GM18508 (cell line): ENCODE measurements at regions not wholly inside any gene's neighbourhood (a gene's known extent, or its start where the extent isn't known, plus 50 kb on each side); places are given as distances from the start of the nearest gene placed in this dataset.
"Not testable (repeated sequence)": the region's sequence is repeated elsewhere in the genome, so short reads cannot be mapped to it uniquely, and the experiment has no call there.

Experiments
- ATAC-seq: cut with Tn5 transposase; IDR thresholded peaks from one replicate; pipeline ENCODE4 v1.9.1; 2021; ENCODE audit warnings: moderate number of reproducible peaks; ENCODE audit not compliant: insufficient read depth, unreplicated experiment

DNA sequence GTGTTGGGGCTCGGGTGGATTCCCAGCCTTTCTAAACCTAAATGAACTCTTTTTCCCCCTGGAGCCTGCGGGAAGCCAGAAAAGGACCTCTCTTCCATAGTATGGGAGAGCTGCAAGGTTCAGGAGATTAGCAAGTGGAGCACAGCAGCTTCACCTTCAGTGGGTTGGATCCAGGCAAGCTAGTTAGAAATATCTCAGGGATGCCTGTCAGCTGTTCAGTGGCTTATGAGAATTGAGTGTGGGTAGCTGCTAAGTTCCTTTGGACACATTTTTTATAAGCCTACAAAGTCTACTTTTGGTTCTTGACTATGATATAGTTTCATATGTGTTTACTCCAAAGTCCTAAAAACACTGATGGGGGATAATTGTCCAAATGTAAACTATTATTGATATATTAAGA lies 642.1 kb downstream of the EPM2A start:
- ATAC-seq, result no peak

DNA sequence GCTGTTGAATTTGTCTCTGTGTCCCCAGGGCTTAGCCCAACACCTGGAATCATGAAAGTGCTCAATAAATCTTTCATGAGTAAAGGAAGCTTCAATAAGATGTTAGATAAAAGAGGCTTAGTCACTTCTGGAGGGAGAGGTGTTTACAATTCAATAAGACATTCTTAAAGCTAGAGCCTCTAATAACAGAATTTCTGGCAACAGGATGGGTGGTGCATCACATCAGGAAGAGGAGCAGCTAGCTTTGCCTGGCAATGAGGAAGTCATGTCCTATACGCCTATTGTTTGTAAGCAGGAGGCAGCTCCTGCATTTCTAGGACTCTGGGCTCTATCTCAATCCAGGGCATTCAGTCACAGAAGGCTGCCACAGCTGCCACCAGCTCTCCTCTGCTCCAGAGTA lies 638.5 kb downstream of the EPM2A start:
- ATAC-seq, result no peak

- not testable (repeated sequence) for ATAC-seq
Observed at GRCh38 chr6:145098127-145098526, 637.2 kb downstream of the EPM2A start.

DNA sequence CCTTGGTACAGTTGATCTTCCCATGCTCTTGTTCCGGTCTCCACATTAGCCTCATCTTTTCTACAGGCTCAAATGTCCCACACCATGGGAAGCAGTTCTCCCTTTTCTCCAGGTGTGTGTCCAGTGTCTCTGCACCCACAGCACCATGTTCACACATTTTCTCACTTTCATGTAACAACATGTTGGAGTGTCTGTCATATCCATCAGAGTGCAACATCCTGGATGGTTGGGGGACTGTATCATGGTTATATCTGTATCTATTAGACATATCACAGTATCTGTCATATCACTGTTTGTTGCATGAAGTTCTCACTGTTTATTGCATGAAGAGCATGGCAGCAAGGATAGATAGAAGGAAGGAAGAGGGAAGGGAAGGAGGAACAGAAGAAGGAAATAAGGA lies 635.6 kb downstream of the EPM2A start:
- no peak for ATAC-seq

DNA sequence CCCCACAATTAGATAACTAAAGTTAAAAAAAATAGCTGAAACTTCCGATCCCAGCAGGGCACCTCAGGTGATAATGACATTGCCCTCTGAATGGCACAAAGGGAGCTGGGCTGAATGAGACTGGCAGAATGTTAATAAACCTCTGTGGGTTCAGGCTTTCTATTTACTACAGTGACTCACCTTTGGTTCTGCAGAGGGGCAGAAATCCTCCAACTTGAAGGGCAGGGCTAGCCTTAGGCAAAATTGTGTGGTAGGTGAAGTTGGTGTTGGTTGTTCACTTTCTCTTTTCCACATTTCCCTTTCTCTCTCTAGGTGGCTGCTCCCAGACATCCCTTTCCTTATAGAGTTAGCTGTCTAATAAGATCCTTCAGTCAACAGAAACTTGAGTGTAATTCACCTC lies 625.2 kb downstream of the EPM2A start:
- no peak for ATAC-seq

DNA sequence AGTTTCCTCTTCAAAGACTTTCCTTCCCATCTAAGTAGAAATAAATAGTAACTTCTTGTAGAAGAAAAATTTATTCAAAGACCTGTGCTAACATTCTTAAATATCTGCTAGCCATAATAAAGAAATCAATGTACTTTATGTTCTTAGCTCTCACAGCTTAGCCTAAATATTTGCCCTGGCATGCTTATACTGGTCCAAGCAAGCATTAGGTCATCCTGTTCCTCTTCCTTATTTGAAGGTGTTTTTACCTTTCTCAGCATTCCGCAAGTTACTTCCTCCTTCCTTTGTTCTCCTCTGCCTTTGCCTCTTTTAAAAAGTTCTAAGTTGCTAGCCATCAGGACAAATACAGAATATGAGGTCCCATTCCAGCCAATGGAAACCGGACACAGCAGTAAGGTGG lies 623.9 kb downstream of the EPM2A start:
- not testable (repeated sequence) for ATAC-seq

DNA sequence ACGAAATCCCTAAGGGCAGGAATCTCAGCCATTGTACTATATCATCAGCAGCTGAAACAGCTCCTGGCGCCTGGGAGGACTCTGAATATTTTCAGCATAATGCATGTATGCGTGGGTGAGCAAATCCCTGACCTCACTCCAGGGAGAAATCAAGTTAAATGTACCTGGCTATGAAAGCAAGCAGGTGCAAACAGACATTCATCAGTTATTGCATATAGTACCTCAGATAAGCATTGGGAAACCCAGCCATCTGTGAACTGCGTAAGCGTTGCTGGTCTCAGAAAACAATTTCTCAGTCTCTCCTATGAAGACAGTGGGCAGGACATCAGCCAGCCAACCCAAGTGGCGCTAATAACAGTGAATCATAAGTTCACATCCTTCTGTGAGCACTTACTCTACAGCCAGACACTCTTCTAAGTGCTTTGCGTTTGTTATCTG lies 622.6 kb downstream of the EPM2A start:
- no peak for ATAC-seq

DNA sequence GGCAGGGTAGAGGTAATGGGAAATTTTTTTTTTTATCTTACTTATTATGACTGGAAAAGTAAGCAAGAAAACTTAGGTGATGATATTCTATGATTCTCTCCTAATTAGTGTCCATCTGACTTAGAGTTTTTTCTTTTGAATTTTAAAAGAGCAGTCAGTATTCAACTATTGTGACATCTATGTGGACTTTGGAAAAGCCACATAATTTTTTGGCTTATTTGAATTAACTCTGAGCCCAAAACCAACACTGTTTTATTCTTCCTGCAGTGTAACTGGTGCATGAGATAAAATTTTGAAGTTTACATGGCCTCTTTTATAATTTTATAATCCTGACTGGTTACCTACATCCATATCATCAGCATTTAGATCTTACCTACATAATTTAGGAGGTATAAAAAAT lies 619.7 kb downstream of the EPM2A start:
- ATAC-seq, result no peak

DNA sequence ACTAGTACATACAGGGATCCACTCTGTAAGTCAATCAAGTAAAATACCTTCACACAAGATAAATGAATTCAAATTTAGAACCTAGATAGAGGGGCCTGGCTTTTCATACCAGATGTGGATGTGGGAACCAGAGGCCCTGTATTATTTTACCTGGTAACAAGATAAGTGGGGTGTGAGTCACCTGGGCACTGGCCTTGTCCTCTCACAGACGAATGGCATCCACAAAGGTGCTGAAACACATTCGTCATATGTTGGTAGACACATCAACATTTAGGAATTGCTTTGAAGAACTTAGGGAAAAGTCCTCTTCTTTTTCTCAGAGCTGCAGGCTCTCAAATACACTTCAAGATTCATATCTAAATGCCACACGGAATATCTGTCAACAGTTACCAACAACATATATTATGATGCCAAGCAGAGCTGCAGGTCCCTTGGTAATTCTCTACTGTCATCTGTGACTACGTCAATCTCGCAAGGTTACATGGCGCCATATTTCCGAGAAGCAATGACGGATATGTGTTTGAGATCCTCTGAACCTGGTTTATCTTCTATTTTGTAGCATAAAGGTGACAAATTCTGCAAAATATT lies 618.6 kb downstream of the EPM2A start:
- no peak for ATAC-seq

DNA sequence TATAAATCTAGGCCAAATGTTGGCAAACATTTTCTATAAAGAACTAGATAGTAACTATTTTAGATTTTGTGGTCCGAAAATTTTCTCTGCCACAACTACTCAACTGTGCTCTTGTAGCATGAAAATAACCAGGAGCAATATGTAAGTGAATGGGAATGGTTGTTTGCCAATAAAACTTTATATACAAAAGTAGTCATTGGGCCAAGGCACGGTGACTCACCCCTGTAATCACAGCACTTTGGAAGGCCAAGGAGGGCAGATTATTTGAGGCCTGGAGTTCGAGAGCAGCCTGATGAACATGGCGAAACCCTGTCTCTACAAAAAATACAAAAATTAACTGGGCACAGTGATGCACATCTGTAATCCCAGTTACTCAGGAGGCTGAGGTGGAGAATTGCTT lies 617.1 kb downstream of the EPM2A start:
- no peak for ATAC-seq

- no peak for ATAC-seq
Observed at GRCh38 chr6:145119081-145119480, 616.2 kb downstream of the EPM2A start.

GRCh38 chr6:145132709-145133108 lies 602.6 kb downstream of the EPM2A start:
- ATAC-seq, result no peak

GRCh38 chr6:145135702-145136101 lies 599.6 kb downstream of the EPM2A start:
- no peak for ATAC-seq

DNA sequence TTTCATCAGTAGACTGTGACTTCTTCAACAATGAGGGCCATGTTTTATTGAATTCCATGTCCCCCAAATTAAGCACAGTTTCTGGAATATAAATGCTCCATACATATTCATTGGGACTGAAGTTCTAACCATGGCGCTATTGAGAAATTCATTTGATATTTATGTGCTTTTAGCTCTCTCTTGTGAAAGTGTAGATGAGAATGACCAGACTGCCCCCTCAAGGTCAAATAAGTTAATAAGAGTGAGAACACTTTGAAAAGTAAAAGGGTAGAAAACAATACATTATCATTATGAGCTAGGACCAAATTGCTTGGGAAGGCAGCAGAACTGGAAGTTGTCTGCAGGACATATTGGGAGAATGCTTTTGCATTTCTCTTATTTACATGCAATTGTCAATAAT lies 597.9 kb downstream of the EPM2A start:
- ATAC-seq, result no peak

- ATAC-seq, result no peak
Observed at GRCh38 chr6:145138469-145139139, 596.7 kb downstream of the EPM2A start.

DNA sequence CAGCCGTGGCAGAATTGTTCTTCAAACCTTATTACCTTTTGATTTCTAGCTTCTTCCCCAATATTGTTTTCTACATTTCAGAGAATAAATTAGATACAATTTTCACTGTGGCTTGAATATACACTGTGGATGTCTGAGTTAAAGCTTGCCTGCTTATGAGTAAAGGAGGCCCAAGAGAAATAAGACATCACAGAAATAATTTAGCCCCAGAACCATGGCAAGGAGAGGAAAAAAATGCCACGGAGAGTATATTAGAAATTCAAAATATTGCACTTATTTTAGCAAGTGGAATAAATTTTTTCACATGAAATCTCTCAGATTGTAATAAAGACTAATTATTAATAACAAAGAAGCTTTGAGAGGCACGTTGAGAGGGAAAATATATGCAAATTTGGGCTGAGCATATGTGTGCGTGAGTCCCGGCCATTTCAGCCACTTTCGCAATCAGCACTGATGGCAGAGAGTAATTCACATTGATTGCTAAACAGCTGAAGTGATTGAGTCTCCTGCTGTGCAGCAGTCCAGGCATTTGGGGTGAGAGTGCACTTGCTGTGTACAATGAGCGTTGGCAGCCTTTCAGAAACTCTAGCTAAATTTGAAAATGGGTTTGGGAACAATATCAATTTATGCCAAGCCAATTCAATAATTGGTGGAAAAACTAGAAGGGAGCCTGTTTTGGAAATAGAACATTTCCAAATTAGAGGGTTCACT lies 596.0 kb downstream of the EPM2A start:
- ATAC-seq, result no peak

DNA sequence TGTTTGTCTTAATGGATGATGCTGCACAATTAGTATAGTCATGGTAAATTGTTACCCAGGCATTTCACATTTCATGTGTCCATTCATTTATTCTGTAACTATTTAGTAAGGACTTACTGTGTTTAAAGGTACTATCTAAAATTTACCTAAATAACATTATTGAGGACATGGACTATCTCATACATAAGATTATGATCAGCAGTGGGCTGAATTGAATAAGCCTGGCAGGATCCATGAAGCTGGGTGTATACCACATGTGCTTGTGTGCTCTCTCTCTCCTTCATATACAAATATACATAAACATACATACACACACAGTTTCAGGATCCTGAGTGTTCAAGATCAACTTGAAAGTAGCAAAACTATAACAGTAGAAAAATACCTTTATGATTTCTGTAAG lies 595.4 kb downstream of the EPM2A start:
- ATAC-seq, result no peak

- ATAC-seq, result no peak
Observed at GRCh38 chr6:145141572-145141971, 593.7 kb downstream of the EPM2A start.

DNA sequence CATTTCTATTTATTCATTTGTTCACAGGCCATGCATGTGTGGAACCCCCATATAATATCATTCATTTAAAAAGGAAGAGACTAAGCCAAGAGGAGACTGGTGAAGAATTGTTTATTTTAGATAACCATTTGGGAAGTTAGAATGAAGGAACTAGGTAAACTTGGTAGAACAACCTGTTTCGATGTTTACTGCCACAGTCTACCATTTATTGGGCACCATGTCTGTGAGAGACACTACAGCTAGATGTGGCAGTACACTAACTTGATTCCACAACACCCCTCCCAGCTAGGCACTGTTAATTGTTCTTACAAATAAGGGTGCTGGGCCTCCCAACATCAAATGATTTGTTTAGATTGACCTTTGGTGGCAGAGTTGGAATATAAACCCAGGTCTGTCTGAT lies 592.4 kb downstream of the EPM2A start:
- ATAC-seq, result no peak

GRCh38 chr6:145143379-145143778 lies 591.9 kb downstream of the EPM2A start:
- no peak for ATAC-seq

GRCh38 chr6:145147559-145147958 lies 587.8 kb downstream of the EPM2A start:
- ATAC-seq, result no peak
